Activated T-cell treated with anti-CD3 and anti-CD28 coated beads, Interleukin-2, amount 50 U/mL, for 72 hours (primary cell): ENCODE measurements at regions not wholly inside any gene's neighbourhood (a gene's known extent, or its start where the extent isn't known, plus 50 kb on each side); places are given as distances from the start of the nearest gene placed in this dataset.

Experiments
- ATAC-seq, 2 donors: fragments of 150-1000 bp; cut with Tn5 transposase; replicated peaks in 1 of 2; 2 replicates each; pipeline ENCODE4 v1.10.0; 2021; ENCODE audit warnings: moderate library complexity in 2 of 2, mild to moderate bottlenecking in 1 of 2
- DNase-seq, 2 donors: peaks; one replicate each; pipeline ENCODE4 v3.0.0; 2021 to 2022; ENCODE audit warnings: mixed read lengths in 1 of 2
- H3K27ac Mint-ChIP-seq: one replicate; pipeline ENCODE4 v1.8.0; 2022; ENCODE audit warnings: mild to moderate bottlenecking, moderate library complexity, mixed read lengths
- H3K27me3 Mint-ChIP-seq: one replicate; pipeline ENCODE4 v1.8.0; 2022; ENCODE audit warnings: low read depth, mixed read lengths
- H3K36me3 Mint-ChIP-seq, 2 donors: one replicate each; pipeline ENCODE4 v1.8.0; 2022; ENCODE audit warnings: mixed read lengths in 2 of 2, mild to moderate bottlenecking in 1 of 2; ENCODE audit not compliant: insufficient read depth in 2 of 2
- H3K4me1 Mint-ChIP-seq: one replicate; pipeline ENCODE4 v1.8.0; 2022; ENCODE audit warnings: low read depth, mixed read lengths
- H3K4me3 Mint-ChIP-seq, 2 donors: one replicate each; pipeline ENCODE4 v1.8.0; 2022; ENCODE audit warnings: mild to moderate bottlenecking in 2 of 2, mixed read lengths in 2 of 2, moderate library complexity in 2 of 2
- H3K9me3 Mint-ChIP-seq, 2 donors: one replicate each; pipeline ENCODE4 v1.8.0; 2022; ENCODE audit warnings: mixed read lengths in 2 of 2

- peaks cover 0 to 1% of the 10 kb centered on the region in 2 donors for H3K36me3 Mint-ChIP-seq
- no peak overlapping the region for H3K27ac Mint-ChIP-seq
- DNase-seq (no peak), ATAC-seq (no peak)
- no peaks in the 10 kb centered on the region for H3K27me3 Mint-ChIP-seq
- no peaks in the 10 kb centered on the region for H3K4me1 Mint-ChIP-seq
- H3K4me3 Mint-ChIP-seq: no peak overlapping the region
- peaks cover 0 to 9% of the 10 kb centered on the region in 2 donors for H3K9me3 Mint-ChIP-seq
Measured at GRCh38 chr1:233844275-233844674, 60.2 kb upstream of the SLC35F3 start.

- H3K27ac Mint-ChIP-seq: no peak overlapping the region
- H3K9me3 Mint-ChIP-seq: peaks cover 0 to 10% of the 10 kb centered on the region in 2 donors
- DNase-seq (no peak), ATAC-seq (no peak)
- no peaks in the 10 kb centered on the region for H3K27me3 Mint-ChIP-seq
- no peaks in the 10 kb centered on the region for H3K4me1 Mint-ChIP-seq
- H3K36me3 Mint-ChIP-seq: peaks cover 0 to under 1% of the 10 kb centered on the region in 2 donors
- no peak overlapping the region for H3K4me3 Mint-ChIP-seq
Measured at GRCh38 chr1:233844692-233845091, 59.8 kb upstream of the SLC35F3 start.
